ENCODE measurements at regions not wholly inside any gene's neighbourhood (a gene's known extent, or its start where the extent isn't known, plus 50 kb on each side); places are given as distances from the start of the nearest gene placed in this dataset.

DNA sequence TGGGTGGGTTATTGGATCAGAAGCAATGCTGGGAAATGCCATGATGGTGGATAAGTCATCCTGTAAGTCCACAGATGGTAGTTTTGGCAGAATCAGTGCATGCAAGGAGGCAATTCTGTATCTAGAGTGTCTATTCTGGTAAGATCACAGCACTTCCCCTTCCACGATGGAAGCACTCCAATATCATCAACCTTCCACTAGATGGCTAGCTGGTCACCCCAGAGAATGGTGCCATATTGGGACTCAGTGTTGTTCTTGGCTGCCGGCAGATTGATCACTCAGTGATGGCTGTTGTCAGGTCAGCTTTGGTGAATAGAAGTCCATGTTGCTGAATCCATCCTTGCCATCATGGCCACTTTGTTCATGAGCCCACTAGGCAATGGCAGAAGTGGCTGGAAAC, 553.5 kb downstream of the CSNK1G3 start:
- Mint-ChIP-seq H3K4me3 (no peak overlapping the region), H3K27me3 (no peaks in the 10 kb centered on the region), H3K27ac (no peak overlapping the region), H3K4me1 (peaks cover 8% of the 10 kb centered on the region), H3K36me3 (no peaks in the 10 kb centered on the region), H3K9me3 (no peaks in the 10 kb centered on the region)
- ATAC-seq = no peak

DNA sequence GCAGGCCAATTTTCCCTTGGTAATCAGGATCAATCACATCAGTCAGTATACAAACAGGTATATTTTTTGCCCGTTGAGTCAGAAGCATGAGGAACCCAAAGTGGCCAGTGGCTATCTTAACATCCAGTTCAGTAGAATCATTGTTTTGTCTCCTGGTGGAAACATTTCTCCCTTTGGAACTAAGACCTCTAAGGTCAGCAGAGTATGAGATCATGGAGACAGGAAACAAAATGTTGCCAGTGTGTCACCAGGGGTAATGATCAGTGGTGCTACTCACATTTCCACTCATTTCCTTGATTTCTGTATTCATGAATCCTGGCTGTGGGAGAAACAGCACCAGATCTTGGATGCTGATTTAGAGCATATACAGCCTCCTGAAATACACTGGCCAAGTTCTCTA, 553.0 kb downstream of the CSNK1G3 start:
- Mint-ChIP-seq H3K27ac (no peak overlapping the region), H3K4me1 (peaks cover 8% of the 10 kb centered on the region), H3K4me3 (no peak overlapping the region), H3K9me3 (no peaks in the 10 kb centered on the region), H3K27me3 (no peaks in the 10 kb centered on the region), H3K36me3 (no peaks in the 10 kb centered on the region)
- no peak for ATAC-seq

DNA sequence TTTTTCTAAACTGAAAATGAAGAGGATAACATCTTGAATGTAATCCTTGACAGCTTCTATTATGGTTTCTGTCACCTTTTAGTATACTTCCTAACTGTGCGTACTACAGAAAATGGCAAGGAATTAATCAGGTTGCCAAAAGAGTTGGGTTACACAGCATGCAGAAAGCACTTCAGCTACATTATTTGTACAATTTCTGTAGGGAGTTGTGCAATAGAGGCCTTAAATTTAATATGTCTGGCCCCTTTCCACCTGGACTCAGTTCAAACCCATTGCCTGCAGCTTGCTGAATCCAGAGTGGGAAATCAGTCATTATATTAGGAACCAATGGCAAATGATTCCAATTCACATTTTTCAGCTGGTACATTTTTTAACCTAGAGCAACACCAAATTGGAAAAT, 549.7 kb downstream of the CSNK1G3 start:
- Mint-ChIP-seq H3K9me3 (no peaks in the 10 kb centered on the region), H3K27ac (no peak overlapping the region), H3K4me3 (no peak overlapping the region), H3K4me1 (peaks cover 28% of the 10 kb centered on the region), H3K36me3 (no peaks in the 10 kb centered on the region), H3K27me3 (no peaks in the 10 kb centered on the region)
- ATAC-seq = no peak

DNA sequence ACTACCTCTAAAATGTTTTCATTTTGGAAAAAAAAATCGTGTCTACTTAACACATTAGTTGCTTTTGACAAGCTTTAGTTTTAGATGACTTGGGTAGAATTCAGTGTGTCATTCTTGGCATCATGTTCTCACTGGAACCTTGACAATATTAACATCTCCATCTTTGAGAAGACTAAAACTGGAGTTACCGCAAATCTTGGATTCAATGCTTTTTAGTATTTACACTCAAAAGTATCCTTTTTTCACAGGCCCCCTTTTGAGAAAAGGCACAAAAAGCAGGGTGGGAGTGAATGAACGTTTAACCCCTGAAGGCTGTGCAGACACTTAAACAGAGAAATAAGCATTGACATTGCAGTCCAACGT, 549.1 kb downstream of the CSNK1G3 start:
- Mint-ChIP-seq H3K4me3 (no peak overlapping the region), H3K9me3 (no peaks in the 10 kb centered on the region), H3K27ac (no peak overlapping the region), H3K36me3 (no peaks in the 10 kb centered on the region), H3K4me1 (peaks cover 34% of the 10 kb centered on the region), H3K27me3 (no peaks in the 10 kb centered on the region)
- ATAC-seq = no peak

DNA sequence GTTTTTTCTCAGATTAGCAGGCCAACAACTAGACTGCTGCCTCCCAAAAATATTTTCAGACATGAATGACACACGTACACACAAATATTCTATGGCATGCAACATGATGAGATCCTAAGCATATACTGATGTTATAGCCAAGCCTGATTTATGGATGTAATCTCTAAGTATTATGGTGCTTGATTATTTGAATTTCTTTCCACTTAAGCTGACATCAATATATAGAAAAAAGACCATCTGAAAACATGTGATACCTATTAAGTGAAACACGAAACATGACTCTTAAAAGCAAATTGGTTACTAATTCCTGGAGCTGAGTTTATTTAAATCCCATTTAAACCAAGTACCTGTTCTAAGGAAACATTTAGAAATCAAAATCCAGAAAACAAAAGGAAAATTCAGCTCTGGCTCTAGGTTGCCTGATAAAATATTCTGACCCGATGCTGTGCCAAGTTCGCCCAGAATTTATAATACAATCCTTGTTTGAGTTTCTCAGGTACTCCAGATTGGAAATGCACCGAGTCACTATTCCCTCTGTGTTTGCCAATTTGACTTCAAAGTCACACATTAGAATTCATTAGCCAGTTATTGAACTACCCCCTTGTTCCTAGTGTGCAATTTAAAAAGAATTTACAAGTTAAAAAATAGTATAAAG, 548.6 kb downstream of the CSNK1G3 start:
- H3K4me3 Mint-ChIP-seq = no peak overlapping the region
- no peak for ATAC-seq
- no peak overlapping the region for H3K27ac Mint-ChIP-seq
- no peaks in the 10 kb centered on the region for H3K27me3 Mint-ChIP-seq
- H3K9me3 Mint-ChIP-seq = no peaks in the 10 kb centered on the region
- H3K36me3 Mint-ChIP-seq = no peaks in the 10 kb centered on the region
- peaks cover 39% of the 10 kb centered on the region for H3K4me1 Mint-ChIP-seq

DNA sequence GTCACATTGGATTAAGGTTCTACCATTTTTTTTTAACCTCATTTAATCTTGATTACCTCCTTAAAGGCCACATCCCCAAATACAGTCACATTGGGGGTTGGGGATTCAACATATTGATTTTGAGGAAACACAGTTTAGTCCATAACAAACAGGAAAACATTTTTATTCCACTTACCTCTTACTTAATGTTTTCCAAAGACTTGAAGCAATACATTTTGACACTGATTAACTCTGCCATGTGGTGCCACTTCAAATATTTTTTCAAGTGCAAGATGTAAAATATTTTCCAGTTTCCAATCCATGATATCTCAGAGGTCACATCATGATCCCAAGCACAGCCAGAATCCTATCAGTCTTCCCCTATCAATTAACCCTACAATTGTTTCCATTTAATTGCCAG, 548.0 kb downstream of the CSNK1G3 start:
- no peak overlapping the region for H3K4me3 Mint-ChIP-seq
- H3K4me1 Mint-ChIP-seq = peaks cover 43% of the 10 kb centered on the region
- H3K27me3 Mint-ChIP-seq = no peaks in the 10 kb centered on the region
- H3K9me3 Mint-ChIP-seq = no peaks in the 10 kb centered on the region
- no peak for ATAC-seq
- no peak overlapping the region for H3K27ac Mint-ChIP-seq
- H3K36me3 Mint-ChIP-seq = no peaks in the 10 kb centered on the region

DNA sequence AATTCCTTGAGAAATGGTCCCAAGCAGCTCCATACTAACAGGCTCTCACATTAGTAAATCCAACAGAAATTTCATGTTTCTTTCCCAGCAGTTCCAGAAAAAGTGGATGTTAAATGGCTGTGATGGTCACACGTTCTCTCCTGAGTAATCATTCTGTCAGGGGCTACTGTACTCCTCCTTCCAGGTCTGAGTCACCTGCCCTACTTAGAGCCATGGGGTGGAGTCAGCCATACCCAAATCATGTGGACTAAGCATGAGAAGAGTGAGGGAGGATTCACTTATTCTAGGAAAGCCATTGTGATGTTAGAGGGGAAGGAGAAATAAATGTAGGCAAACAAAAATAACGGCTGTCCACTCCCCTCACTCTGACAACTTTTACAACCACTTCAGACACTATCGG, 547.2 kb downstream of the CSNK1G3 start:
- no peak for ATAC-seq
- Mint-ChIP-seq H3K27ac (peak overlapping the region; percentile 56), H3K4me1 (peaks cover 44% of the 10 kb centered on the region), H3K4me3 (no peak overlapping the region), H3K27me3 (no peaks in the 10 kb centered on the region), H3K9me3 (no peaks in the 10 kb centered on the region), H3K36me3 (no peaks in the 10 kb centered on the region)

DNA sequence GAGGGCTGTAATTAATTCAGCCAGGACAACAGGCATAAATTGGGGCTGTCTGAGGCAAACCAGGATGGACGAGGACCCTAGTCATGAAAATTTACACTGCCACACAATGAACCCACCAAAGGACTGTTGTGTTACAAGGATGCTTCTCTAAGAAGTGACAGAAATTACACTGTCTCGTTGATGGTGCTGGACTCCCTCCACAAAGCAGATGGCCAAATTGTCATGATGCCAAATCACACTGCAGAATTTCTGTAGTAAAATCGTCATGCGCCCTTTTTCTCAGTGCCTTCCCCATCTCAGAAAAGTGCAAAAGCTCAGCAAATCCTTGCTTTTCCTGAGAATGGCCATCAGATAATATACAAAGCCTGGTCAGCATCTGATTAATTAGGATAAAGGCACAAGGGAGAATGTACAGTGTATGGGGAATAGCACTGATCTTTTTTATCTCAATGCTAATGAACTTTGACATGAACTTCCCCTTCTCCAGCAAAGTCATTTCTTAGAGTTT, 545.8 kb downstream of the CSNK1G3 start:
- Mint-ChIP-seq H3K4me3 (peak overlapping the region; percentile 74), H3K36me3 (no peaks in the 10 kb centered on the region), H3K4me1 (peaks cover 44% of the 10 kb centered on the region), H3K9me3 (no peaks in the 10 kb centered on the region), H3K27me3 (no peaks in the 10 kb centered on the region), H3K27ac (peak overlapping the region; percentile 56)
- ATAC-seq = no peak

DNA sequence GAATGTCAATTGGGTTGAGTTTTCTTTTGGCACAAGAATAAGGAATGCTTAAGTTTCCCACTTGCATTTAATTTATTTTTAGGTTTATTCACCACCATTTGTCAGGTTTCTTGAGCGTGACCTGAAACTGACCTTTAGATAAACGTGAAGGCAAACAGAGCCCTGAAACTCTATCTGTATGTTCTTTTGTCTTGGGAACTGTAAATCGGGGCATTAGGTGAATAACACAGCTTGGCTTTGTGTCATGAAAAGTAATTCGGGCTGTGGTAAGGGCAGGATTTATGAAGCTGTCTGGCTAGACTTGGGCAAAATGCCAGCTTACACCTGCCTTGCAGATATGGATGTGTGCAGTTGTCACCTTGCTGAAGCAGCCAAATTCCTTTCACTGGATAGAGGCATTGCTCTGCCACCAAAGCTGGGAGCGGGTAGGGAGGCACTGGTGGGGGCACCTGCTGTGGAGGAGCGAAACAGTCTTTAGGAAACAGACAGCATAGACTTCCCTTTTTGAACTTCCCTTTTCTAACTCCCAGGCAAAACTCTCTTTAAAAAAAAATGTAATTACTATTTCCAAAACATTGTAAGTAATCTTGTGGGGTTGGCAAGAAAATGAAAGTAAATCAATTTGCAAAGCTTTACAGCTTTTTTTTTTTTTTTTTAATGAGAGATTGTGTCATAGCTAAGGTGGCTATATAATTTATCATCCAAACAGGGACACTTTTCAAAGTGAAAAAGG, 545.2 kb downstream of the CSNK1G3 start:
- no peaks in the 10 kb centered on the region for H3K36me3 Mint-ChIP-seq
- H3K27me3 Mint-ChIP-seq = no peaks in the 10 kb centered on the region
- peak overlapping the region; percentile 74 for H3K4me3 Mint-ChIP-seq
- peak overlapping the region; percentile 56 for H3K27ac Mint-ChIP-seq
- peaks cover 44% of the 10 kb centered on the region for H3K4me1 Mint-ChIP-seq
- H3K9me3 Mint-ChIP-seq = no peaks in the 10 kb centered on the region
- peak; percentile 90 for ATAC-seq

DNA sequence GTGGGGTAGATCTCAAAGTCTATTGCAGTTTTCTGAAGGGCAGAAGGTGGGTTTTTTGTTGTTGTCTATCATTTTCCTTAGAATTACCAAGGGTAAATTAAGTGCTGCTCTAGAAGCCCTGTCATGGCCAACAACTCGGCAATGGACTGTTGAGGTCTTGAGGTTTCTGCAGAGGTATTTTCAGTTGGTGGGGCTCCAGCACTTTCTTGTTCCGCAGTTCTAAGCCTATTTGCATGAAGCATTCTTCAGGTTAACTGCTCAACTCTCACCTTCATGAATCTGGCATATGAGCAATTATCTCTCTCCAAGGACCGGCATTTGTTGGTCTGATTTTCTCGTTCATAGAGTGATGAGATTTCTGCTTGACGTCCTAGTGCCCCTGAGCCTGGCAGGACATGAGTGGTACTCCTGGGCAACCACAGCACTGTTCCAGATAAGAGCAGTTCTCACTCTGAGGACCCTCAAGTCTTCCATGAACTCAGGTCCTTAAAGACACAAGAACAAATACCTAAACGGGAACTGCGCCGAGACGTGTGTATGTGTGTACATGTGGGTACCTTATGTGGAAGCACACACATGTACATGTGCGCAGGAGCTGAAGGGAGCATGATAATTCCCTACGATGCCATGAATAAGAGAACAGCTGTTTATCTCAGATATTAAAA, 544.5 kb downstream of the CSNK1G3 start:
- Mint-ChIP-seq H3K9me3 (no peaks in the 10 kb centered on the region), H3K27me3 (no peaks in the 10 kb centered on the region), H3K4me3 (peak overlapping the region; percentile 74), H3K4me1 (peaks cover 44% of the 10 kb centered on the region), H3K36me3 (no peaks in the 10 kb centered on the region), H3K27ac (peak overlapping the region; percentile 56)
- peak; percentile 77 for ATAC-seq

DNA sequence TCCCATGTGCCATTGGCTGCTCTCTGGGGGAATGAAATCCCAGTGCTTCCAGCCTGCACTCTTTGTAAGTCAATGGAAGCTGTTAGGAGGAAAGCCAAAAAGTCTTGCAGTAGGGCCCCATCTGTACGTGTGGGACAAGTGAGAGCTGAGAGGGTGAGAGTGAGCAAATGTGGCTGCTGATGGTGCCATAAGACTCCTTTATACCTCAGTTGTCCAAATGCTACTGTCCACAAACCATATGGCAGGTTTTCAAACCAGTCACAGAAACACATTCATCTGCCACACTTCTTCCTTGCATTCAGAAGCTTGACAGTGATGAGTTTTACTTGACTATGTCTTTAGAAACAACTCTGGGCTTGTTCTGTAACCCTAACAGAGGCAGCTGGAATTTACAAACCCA, 543.8 kb downstream of the CSNK1G3 start:
- Mint-ChIP-seq H3K27me3 (no peaks in the 10 kb centered on the region), H3K4me3 (no peak overlapping the region), H3K27ac (no peak overlapping the region), H3K4me1 (peaks cover 44% of the 10 kb centered on the region), H3K36me3 (no peaks in the 10 kb centered on the region), H3K9me3 (no peaks in the 10 kb centered on the region)
- ATAC-seq = no peak

DNA sequence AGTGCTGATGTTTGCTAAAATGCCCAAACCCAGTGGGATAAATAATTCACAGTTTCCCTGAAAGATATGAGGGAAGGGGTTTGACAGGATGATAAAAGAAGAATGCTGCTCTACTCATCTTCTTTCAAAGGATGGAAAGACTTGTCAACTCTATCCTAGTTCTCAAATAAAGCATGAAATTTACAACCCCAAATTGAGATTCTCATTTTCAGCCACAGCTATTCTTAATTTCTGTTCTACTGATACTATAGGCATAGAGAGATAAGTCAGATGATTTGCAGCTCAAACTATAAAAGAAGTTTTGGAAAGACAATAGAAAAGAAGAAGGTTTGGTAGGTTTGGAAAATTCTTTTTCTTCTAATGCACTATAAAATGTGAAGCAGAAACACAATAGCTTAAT, 542.6 kb downstream of the CSNK1G3 start:
- H3K27ac Mint-ChIP-seq = no peak overlapping the region
- H3K27me3 Mint-ChIP-seq = no peaks in the 10 kb centered on the region
- peaks cover 44% of the 10 kb centered on the region for H3K4me1 Mint-ChIP-seq
- H3K36me3 Mint-ChIP-seq = no peaks in the 10 kb centered on the region
- no peak overlapping the region for H3K4me3 Mint-ChIP-seq
- H3K9me3 Mint-ChIP-seq = no peaks in the 10 kb centered on the region
- no peak for ATAC-seq

DNA sequence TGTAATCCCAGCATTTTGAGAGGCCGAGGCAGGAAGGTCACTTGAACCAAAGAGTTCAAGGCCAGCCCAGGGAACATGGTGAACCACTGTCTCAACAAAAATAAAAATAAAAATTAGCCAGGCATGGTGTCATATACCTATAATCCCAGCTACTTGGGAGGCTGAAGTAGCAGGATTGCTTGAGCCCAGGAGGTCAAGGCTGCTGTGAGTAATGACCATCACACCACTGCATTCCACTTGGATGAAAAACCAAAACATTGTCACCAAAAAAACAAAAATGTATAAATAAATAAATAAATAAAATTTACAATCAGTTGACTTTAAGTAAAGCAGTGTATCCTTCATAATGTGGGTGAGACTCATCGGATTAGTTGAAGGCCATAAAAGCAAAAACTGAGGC, 541.4 kb downstream of the CSNK1G3 start:
- ATAC-seq = no peak
- H3K36me3 Mint-ChIP-seq = no peaks in the 10 kb centered on the region
- no peak overlapping the region for H3K4me3 Mint-ChIP-seq
- peaks cover 41% of the 10 kb centered on the region for H3K4me1 Mint-ChIP-seq
- no peaks in the 10 kb centered on the region for H3K9me3 Mint-ChIP-seq
- no peaks in the 10 kb centered on the region for H3K27me3 Mint-ChIP-seq
- H3K27ac Mint-ChIP-seq = no peak overlapping the region

DNA sequence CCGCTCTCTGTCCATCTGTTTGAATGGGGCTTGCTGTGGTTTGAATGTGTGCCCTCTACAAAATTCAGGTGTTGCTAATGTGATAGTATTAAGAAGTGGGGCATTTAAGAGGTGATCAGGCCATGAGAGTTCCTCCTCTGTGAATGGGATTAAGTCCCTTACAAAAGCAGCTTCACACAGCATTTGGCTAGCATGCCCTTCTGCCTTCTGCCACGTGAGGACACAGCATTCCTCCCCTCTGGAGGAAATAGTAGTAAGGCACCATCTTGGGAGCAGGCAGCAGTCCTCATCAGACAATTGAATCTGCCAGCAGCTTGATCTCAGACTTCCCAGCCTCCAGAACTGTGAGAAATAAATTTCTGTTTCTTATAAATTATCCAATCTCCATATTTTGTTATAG, 540.2 kb downstream of the CSNK1G3 start:
- no peak for ATAC-seq
- Mint-ChIP-seq H3K36me3 (no peaks in the 10 kb centered on the region), H3K4me3 (no peak overlapping the region), H3K4me1 (peaks cover 29% of the 10 kb centered on the region), H3K9me3 (no peaks in the 10 kb centered on the region), H3K27me3 (no peaks in the 10 kb centered on the region), H3K27ac (no peak overlapping the region)

DNA sequence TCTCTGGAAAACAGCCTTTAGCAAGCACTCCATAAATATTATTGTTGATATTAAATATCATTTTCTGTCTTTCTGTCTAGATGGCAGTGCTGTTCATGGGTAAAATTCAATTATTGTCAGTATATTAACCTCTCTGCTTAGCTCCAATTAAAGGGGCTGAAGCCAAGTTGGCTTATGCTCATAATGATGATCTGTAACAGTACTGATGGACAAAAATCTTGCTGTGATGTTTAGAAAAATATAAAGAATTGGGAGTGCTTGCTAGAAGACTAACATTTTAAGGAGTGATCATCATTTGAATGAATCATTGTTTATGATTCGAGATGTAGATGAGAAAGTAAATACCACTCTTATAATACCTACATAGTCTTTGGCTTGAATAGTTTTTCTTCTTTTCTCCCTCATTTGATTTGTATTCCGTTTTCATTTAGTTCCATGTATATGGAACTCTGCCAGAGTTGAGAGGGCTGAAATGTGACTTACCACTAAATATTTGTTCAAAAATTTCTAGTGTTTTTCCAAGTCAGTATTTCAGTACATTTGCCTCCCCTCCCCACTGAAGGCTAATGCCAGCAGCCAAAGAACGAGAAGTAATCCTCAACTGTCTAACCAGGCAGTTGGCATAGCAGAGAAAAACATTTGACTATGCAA, 538.3 kb downstream of the CSNK1G3 start:
- Mint-ChIP-seq H3K27me3 (no peaks in the 10 kb centered on the region), H3K27ac (no peak overlapping the region), H3K36me3 (no peaks in the 10 kb centered on the region), H3K4me3 (no peak overlapping the region), H3K4me1 (peaks cover 11% of the 10 kb centered on the region), H3K9me3 (no peaks in the 10 kb centered on the region)
- ATAC-seq = no peak

Measured in stimulated activated memory B cell treated with anti-CD40 and anti-IgM and Interleukin-4, amounts not matched to agents 10 μg/mL and 1 μg/mL and 100 μg/mL, for 72 hours (primary cell).